HG03439 (cell line): ENCODE measurements at regions not wholly inside any gene's neighbourhood (a gene's known extent, or its start where the extent isn't known, plus 50 kb on each side); places are given as distances from the start of the nearest gene placed in this dataset.

Experiments used
- ATAC-seq: cut with Tn5 transposase; IDR thresholded peaks from one replicate; pipeline ENCODE4 v1.9.1; 2021; ENCODE audit warnings: mild to moderate bottlenecking, moderate library complexity; ENCODE audit not compliant: unreplicated experiment

DNA sequence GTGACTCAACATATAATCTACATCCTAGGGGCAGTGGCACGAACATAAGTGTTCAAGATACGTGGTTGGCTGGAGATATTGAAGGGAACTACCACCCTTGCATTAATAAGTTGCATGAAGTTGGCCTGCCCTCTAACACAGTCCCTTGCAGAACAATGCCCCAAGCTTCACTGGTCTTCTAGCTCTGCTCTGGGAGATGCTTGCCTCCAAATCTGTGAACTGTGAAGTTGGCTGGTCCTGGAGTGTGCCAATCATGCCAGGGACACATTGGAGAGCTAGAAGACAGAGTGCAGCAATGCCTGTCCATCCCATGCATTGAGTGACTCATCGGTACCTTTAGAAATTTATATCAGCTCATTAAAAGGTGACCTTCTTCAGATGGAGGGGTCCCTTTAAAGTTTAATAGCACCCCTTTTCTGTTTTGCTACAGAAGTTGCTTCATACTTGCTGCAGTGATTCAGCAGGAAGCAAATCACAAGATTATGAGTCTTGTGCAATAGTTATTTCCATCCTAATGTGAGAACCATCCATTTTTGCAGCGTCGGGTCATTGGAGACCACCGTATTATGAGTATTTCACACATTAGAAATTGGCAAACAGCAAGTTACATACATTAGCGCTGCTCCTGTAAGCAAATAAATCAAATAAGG is 55.2 kb upstream of the KAZN start:
- ATAC-seq, result no peak

GRCh38 chr1:14544319-14544718 is 54.2 kb upstream of the KAZN start:
- no peak for ATAC-seq

GRCh38 chr1:14545422-14546025 is 53.0 kb upstream of the KAZN start:
- ATAC-seq, result no peak

DNA sequence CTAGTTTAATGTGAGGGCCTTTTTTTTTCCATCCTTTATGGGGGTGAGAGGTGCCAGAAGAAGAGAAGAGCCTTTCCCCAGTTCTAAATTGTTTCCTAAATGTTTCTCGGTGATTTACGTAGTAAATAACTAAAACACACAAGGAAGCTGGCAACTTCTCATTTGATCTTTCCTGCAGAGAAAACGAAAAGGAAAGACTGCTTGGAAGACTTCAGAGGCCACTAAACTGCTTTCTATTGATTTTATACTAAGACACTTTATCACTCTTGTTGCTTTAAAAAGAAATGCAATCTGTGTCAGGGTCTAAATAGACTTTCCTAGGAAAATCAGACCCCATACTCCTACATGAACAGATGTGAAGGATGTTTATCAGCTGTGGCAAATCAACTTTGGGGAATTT is 52.1 kb upstream of the KAZN start:
- ATAC-seq, result no peak
